ENCODE measurements at regions not wholly inside any gene's neighbourhood (a gene's known extent, or its start where the extent isn't known, plus 50 kb on each side); places are given as distances from the start of the nearest gene placed in this dataset.

DNA sequence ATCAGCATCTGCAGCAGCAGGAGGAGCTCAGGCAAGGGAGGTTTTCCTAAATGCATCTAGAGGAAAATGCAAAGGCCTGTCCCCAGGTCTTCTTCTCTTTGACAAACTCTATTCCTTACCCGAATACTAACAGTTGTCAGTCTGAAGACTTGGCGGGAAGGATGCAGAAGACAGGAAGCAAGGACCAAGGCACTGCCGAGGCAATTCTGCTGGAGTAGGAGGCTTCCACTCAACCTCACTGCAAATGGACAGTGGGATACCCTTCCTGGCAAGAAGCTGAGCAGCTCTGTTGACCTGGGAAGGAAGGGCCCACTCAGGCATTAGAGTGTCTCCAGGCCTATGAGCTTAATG is 373.0 kb downstream of the CCSER2 start:
- H4K20me1 ChIP-seq (replicated peaks; ENCODE audit: insufficient read depth) = no peaks in the 10 kb centered on the region
- Mint-ChIP-seq H3K36me3 (ENCODE audit: low read depth) (no peaks in the 10 kb centered on the region), H3K4me1 (peaks cover 7% of the 10 kb centered on the region), H3K9me3 (no peaks in the 10 kb centered on the region), H3K27ac (no peak overlapping the region), H3K27me3 (ENCODE audit: insufficient read depth, low read depth, poor library complexity) (peaks cover 5% of the 10 kb centered on the region), H3K4me3 (no peak overlapping the region)
- TF ChIP-seq NANOG (IDR thresholded peaks at IDR 0.05; ENCODE audit: borderline replicate concordance) (no peak), ZNF114 (CRISPR knock-in tag; IDR thresholded peaks at IDR 0.05) (no peak), JUNB (IDR thresholded peaks at IDR 0.05; ENCODE audit: unreplicated experiment) (no peak), ZNF331 (CRISPR knock-in tag; IDR thresholded peaks at IDR 0.05; ENCODE audit: low read depth) (no peak), POLR2AphosphoS5 (IDR thresholded peaks at IDR 0.05; ENCODE audit: low read depth) (no peak), CREB1 (CRISPR knock-in tag; IDR thresholded peaks at IDR 0.05; ENCODE audit: low read depth) (no peak), EZH2phosphoT487 (IDR thresholded peaks at IDR 0.05; ENCODE audit: unreplicated experiment) (no peak), STAT1 (IDR thresholded peaks at IDR 0.05; ENCODE audit: unreplicated experiment) (no peak), EZH2 (IDR thresholded peaks at IDR 0.05; ENCODE audit: low read depth, unreplicated experiment) (no peak)
- TF ChIP-seq, protein P1, sequence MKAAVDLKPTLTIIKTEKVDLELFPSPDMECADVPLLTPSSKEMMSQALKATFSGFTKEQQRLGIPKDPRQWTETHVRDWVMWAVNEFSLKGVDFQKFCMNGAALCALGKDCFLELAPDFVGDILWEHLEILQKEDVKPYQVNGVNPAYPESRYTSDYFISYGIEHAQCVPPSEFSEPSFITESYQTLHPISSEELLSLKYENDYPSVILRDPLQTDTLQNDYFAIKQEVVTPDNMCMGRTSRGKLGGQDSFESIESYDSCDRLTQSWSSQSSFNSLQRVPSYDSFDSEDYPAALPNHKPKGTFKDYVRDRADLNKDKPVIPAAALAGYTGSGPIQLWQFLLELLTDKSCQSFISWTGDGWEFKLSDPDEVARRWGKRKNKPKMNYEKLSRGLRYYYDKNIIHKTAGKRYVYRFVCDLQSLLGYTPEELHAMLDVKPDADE (IDR thresholded peaks at IDR 0.05) = no peak
- TF ChIP-seq, protein P2, sequence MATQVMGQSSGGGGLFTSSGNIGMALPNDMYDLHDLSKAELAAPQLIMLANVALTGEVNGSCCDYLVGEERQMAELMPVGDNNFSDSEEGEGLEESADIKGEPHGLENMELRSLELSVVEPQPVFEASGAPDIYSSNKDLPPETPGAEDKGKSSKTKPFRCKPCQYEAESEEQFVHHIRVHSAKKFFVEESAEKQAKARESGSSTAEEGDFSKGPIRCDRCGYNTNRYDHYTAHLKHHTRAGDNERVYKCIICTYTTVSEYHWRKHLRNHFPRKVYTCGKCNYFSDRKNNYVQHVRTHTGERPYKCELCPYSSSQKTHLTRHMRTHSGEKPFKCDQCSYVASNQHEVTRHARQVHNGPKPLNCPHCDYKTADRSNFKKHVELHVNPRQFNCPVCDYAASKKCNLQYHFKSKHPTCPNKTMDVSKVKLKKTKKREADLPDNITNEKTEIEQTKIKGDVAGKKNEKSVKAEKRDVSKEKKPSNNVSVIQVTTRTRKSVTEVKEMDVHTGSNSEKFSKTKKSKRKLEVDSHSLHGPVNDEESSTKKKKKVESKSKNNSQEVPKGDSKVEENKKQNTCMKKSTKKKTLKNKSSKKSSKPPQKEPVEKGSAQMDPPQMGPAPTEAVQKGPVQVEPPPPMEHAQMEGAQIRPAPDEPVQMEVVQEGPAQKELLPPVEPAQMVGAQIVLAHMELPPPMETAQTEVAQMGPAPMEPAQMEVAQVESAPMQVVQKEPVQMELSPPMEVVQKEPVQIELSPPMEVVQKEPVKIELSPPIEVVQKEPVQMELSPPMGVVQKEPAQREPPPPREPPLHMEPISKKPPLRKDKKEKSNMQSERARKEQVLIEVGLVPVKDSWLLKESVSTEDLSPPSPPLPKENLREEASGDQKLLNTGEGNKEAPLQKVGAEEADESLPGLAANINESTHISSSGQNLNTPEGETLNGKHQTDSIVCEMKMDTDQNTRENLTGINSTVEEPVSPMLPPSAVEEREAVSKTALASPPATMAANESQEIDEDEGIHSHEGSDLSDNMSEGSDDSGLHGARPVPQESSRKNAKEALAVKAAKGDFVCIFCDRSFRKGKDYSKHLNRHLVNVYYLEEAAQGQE (IDR thresholded peaks at IDR 0.05; ENCODE audit: unreplicated experiment) = no peak
- TF ChIP-seq, protein P3, sequence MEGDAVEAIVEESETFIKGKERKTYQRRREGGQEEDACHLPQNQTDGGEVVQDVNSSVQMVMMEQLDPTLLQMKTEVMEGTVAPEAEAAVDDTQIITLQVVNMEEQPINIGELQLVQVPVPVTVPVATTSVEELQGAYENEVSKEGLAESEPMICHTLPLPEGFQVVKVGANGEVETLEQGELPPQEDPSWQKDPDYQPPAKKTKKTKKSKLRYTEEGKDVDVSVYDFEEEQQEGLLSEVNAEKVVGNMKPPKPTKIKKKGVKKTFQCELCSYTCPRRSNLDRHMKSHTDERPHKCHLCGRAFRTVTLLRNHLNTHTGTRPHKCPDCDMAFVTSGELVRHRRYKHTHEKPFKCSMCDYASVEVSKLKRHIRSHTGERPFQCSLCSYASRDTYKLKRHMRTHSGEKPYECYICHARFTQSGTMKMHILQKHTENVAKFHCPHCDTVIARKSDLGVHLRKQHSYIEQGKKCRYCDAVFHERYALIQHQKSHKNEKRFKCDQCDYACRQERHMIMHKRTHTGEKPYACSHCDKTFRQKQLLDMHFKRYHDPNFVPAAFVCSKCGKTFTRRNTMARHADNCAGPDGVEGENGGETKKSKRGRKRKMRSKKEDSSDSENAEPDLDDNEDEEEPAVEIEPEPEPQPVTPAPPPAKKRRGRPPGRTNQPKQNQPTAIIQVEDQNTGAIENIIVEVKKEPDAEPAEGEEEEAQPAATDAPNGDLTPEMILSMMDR (conservative IDR thresholded peaks at IDR 0.05; ENCODE audit: low read depth in 2 of 2) = no peak
- TF ChIP-seq, protein P4, sequence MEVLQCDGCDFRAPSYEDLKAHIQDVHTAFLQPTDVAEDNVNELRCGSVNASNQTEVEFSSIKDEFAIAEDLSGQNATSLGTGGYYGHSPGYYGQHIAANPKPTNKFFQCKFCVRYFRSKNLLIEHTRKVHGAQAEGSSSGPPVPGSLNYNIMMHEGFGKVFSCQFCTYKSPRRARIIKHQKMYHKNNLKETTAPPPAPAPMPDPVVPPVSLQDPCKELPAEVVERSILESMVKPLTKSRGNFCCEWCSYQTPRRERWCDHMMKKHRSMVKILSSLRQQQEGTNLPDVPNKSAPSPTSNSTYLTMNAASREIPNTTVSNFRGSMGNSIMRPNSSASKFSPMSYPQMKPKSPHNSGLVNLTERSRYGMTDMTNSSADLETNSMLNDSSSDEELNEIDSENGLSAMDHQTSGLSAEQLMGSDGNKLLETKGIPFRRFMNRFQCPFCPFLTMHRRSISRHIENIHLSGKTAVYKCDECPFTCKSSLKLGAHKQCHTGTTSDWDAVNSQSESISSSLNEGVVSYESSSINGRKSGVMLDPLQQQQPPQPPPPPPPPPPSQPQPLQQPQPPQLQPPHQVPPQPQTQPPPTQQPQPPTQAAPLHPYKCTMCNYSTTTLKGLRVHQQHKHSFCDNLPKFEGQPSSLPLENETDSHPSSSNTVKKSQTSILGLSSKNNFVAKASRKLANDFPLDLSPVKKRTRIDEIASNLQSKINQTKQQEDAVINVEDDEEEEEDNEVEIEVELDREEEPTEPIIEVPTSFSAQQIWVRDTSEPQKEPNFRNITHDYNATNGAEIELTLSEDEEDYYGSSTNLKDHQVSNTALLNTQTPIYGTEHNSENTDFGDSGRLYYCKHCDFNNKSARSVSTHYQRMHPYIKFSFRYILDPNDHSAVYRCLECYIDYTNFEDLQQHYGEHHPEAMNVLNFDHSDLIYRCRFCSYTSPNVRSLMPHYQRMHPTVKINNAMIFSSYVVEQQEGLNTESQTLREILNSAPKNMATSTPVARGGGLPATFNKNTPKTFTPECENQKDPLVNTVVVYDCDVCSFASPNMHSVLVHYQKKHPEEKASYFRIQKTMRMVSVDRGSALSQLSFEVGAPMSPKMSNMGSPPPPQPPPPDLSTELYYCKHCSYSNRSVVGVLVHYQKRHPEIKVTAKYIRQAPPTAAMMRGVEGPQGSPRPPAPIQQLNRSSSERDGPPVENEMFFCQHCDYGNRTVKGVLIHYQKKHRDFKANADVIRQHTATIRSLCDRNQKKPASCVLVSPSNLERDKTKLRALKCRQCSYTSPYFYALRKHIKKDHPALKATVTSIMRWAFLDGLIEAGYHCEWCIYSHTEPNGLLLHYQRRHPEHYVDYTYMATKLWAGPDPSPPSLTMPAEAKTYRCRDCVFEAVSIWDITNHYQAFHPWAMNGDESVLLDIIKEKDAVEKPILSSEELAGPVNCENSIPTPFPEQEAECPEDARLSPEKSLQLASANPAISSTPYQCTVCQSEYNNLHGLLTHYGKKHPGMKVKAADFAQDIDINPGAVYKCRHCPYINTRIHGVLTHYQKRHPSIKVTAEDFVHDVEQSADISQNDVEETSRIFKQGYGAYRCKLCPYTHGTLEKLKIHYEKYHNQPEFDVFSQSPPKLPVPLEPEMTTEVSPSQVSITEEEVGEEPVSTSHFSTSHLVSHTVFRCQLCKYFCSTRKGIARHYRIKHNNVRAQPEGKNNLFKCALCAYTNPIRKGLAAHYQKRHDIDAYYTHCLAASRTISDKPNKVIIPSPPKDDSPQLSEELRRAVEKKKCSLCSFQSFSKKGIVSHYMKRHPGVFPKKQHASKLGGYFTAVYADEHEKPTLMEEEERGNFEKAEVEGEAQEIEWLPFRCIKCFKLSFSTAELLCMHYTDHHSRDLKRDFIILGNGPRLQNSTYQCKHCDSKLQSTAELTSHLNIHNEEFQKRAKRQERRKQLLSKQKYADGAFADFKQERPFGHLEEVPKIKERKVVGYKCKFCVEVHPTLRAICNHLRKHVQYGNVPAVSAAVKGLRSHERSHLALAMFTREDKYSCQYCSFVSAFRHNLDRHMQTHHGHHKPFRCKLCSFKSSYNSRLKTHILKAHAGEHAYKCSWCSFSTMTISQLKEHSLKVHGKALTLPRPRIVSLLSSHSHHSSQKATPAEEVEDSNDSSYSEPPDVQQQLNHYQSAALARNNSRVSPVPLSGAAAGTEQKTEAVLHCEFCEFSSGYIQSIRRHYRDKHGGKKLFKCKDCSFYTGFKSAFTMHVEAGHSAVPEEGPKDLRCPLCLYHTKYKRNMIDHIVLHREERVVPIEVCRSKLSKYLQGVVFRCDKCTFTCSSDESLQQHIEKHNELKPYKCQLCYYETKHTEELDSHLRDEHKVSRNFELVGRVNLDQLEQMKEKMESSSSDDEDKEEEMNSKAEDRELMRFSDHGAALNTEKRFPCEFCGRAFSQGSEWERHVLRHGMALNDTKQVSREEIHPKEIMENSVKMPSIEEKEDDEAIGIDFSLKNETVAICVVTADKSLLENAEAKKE (CRISPR knock-in tag; IDR thresholded peaks at IDR 0.05) = no peak
- H3K9me2 ChIP-seq (ENCODE audit: insufficient read depth) = no peaks in the 10 kb centered on the region
- no peak overlapping the region for H3K4me3 ChIP-seq
- no peaks in the 10 kb centered on the region for H3K4me1 ChIP-seq (ENCODE audit: insufficient read depth)
- ATAC-seq = no peak
- no peak overlapping the region for H3K4me2 ChIP-seq
- H3K79me2 ChIP-seq (replicated peaks; ENCODE audit: insufficient read depth) = no peaks in the 10 kb centered on the region
- no peaks in the 10 kb centered on the region for H3F3A ChIP-seq (replicated peaks; ENCODE audit: low read depth)
- H3K27me3 ChIP-seq (ENCODE audit: insufficient read depth) = no peaks in the 10 kb centered on the region
- DNase-seq (ENCODE audit: low spot score) = no peak
- H3K36me3 ChIP-seq (ENCODE audit: insufficient read depth) = no peaks in the 10 kb centered on the region
- H3K27ac ChIP-seq (ENCODE audit: low read depth) = no peak overlapping the region
- H2AFZ ChIP-seq = no peak overlapping the region

Data from GM23338 (cell line).